ENCODE measurements at regions not wholly inside any gene's neighbourhood (a gene's known extent, or its start where the extent isn't known, plus 50 kb on each side); places are given as distances from the start of the nearest gene placed in this dataset.
"Not testable (repeated sequence)": the region's sequence is repeated elsewhere in the genome, so short reads cannot be mapped to it uniquely, and the experiment has no call there.

DNA sequence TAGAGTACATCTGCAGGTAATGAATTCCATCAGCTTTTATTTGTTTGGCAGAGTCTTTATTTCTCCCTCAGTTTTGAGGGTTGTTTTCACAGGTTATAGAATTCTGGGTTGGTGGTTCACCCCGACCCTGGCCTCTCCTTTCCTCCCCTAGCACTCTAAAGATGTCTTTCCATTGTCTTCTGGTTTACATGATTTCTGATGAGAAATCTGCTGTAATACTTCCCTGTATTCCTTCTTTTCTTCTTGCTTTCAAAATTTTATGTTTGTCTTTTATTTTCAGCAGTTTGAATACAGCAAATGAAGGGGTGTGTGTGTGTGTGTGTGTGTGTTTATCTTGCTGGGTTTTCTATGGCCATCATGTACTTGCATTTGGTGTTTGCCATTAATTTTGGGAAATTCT is 312.0 kb upstream of the RPS23 start:
- H3K4me3 Mint-ChIP-seq = no peak overlapping the region
- DNase-seq = no peak
- peaks cover 7 to 28% (median 27%) of the 10 kb centered on the region in 5 donors for H3K27me3 Mint-ChIP-seq
- H3K4me1 Mint-ChIP-seq = no peaks in the 10 kb centered on the region
- H3K27ac Mint-ChIP-seq = no peak overlapping the region
- intact Hi-C loops (cut with micrococcal nuclease) = no loop called here
- no peak for ATAC-seq
- Histone ChIP-seq H3K36me3 (ENCODE audit: control insufficient read depth in 2 of 3, insufficient read depth in 3 of 3, low read length in 3 of 3) (no peaks in the 10 kb centered on the region), H3K27me3 (ENCODE audit: control insufficient read depth in 2 of 2, insufficient read depth in 2 of 2, low read length in 2 of 2) (no peaks in the 10 kb centered on the region), H3K27ac (ENCODE audit: low read depth, low read length) (no peak overlapping the region), H3K4me1 (ENCODE audit: control insufficient read depth in 2 of 2, insufficient read depth in 2 of 2, low read length in 2 of 2) (no peaks in the 10 kb centered on the region), H3K4me3 (ENCODE audit: low read length) (no peak overlapping the region), H3K9me3 (ENCODE audit: control insufficient read depth in 2 of 3, low read length in 3 of 3) (no peaks in the 10 kb centered on the region)
- POLR2A ChIA-PET = no interaction called here
- H3K36me3 Mint-ChIP-seq = no peaks in the 10 kb centered on the region
- CTCF ChIA-PET = no interaction called here
- peaks cover 0 to 13% (median 9%) of the 10 kb centered on the region in 11 donors for H3K9me3 Mint-ChIP-seq

DNA sequence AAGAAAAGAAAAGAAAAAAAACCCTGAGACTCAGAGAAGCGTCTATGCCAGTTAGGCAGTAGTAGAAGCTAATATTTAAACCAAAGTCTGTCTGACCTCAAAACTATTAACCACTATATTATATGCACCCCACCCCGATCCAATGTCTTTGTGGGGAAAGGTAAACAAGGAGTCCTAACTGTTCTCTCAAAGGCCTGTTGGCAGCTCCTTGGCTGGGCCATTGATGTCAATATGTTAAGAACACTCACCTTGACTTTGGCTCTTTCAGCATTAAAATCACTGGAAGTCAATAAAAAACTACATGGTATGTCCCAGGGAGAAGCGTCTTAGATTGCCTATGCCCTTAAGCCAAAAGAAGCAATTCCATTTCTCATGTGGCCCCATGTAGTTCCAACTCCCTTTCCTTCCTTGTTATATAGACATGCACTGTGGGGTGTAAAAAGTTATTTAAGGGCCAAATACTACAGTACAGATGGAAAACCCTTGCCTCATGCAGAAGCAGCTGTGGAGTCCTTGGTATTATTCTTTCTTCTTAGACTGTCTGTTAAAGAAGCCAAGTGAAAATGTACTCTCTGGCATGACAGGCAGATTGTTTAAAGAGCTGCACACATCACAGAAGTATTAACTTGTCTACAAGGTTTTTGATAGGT is 308.6 kb upstream of the RPS23 start:
- Mint-ChIP-seq H3K9me3 (peaks cover 4 to 33% (median 17%) of the 10 kb centered on the region in 11 donors), H3K27me3 (peaks cover 0 to 28% (median 9%) of the 10 kb centered on the region in 5 donors), H3K4me1 (no peaks in the 10 kb centered on the region), H3K4me3 (no peak overlapping the region), H3K27ac (no peak overlapping the region), H3K36me3 (peaks cover 0 to 5% (median 0%) of the 10 kb centered on the region in 5 donors)
- Histone ChIP-seq H3K27me3 (ENCODE audit: control insufficient read depth in 2 of 2, insufficient read depth in 2 of 2, low read length in 2 of 2) (no peaks in the 10 kb centered on the region), H3K9me3 (ENCODE audit: control insufficient read depth in 2 of 3, low read length in 3 of 3) (no peaks in the 10 kb centered on the region), H3K4me3 (ENCODE audit: low read length) (no peak overlapping the region), H3K36me3 (ENCODE audit: control insufficient read depth in 2 of 3, insufficient read depth in 3 of 3, low read length in 3 of 3) (no peaks in the 10 kb centered on the region), H3K4me1 (ENCODE audit: control insufficient read depth in 2 of 2, insufficient read depth in 2 of 2, low read length in 2 of 2) (no peaks in the 10 kb centered on the region), H3K27ac (ENCODE audit: low read depth, low read length) (no peak overlapping the region)
- ChIA-PET CTCF (no interaction called here), POLR2A (no interaction called here)
- intact Hi-C loops (cut with micrococcal nuclease) = no loop called here
- ATAC-seq (no peak), DNase-seq (no peak)

DNA sequence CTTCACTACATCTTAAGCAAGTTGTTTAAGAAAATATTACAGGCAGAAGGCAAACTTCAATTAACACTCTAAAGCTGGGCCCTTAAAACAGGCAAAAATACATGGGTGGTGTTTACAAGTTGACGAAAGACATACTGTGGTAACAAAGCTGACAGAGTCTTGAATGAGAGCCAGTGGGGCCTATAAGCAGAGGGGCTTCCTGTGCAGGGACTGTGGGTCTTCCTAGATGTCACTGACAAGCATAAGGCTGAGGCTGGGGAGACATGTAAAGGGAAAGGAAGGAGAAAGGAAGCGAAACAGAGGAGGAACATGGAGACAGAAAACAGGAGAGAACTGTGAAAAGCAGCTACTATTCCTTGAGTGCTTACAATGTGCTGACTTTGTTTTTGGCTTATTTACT is 308.0 kb upstream of the RPS23 start:
- Histone ChIP-seq H3K27ac (ENCODE audit: low read depth, low read length) (no peak overlapping the region), H3K4me1 (ENCODE audit: control insufficient read depth in 2 of 2, insufficient read depth in 2 of 2, low read length in 2 of 2) (no peaks in the 10 kb centered on the region), H3K4me3 (ENCODE audit: low read length) (no peak overlapping the region), H3K36me3 (ENCODE audit: control insufficient read depth in 2 of 3, insufficient read depth in 3 of 3, low read length in 3 of 3) (no peaks in the 10 kb centered on the region), H3K9me3 (ENCODE audit: control insufficient read depth in 2 of 3, low read length in 3 of 3) (no peaks in the 10 kb centered on the region), H3K27me3 (ENCODE audit: control insufficient read depth in 2 of 2, insufficient read depth in 2 of 2, low read length in 2 of 2) (no peaks in the 10 kb centered on the region)
- H3K27me3 Mint-ChIP-seq = peaks cover 0 to 24% (median 5%) of the 10 kb centered on the region in 5 donors
- ChIA-PET POLR2A (no interaction called here), CTCF (no interaction called here)
- ATAC-seq (no peak), DNase-seq (no peak)
- H3K9me3 Mint-ChIP-seq = peaks cover 4 to 33% (median 17%) of the 10 kb centered on the region in 11 donors
- H3K4me1 Mint-ChIP-seq = no peaks in the 10 kb centered on the region
- H3K36me3 Mint-ChIP-seq = peaks cover 0 to 5% (median 0%) of the 10 kb centered on the region in 5 donors
- intact Hi-C loops (cut with micrococcal nuclease) = no loop called here
- no peak overlapping the region for H3K4me3 Mint-ChIP-seq
- no peak overlapping the region for H3K27ac Mint-ChIP-seq

DNA sequence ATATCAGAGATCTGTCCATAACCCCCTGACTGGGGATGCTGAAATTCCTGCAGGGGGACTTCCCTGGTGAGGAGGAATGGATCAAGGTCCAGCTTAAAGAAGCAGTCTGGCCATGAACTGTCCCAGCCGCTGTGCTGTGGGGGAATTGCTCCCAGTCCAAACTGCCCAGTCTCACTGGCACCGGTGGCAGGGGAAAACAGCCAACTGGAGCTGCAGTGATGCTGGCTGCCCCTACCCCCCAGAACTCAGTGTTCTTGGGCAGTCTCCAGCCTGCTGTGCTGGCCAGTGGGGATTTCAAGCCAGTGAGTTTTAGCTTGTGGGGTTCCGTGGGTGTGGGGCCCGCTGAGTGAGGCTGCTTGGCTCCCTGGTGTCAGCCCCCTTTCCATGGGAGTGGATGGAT is 306.5 kb upstream of the RPS23 start:
- Histone ChIP-seq H3K4me3 (ENCODE audit: low read length) (no peak overlapping the region), H3K36me3 (ENCODE audit: control insufficient read depth in 2 of 3, insufficient read depth in 3 of 3, low read length in 3 of 3) (no peaks in the 10 kb centered on the region), H3K27me3 (ENCODE audit: control insufficient read depth in 2 of 2, insufficient read depth in 2 of 2, low read length in 2 of 2) (no peaks in the 10 kb centered on the region), H3K4me1 (ENCODE audit: control insufficient read depth in 2 of 2, insufficient read depth in 2 of 2, low read length in 2 of 2) (no peaks in the 10 kb centered on the region), H3K9me3 (ENCODE audit: control insufficient read depth in 2 of 3, low read length in 3 of 3) (no peaks in the 10 kb centered on the region), H3K27ac (ENCODE audit: low read depth, low read length) (no peak overlapping the region)
- no peak for DNase-seq
- H3K36me3 Mint-ChIP-seq = peaks cover 0 to 5% (median 0%) of the 10 kb centered on the region in 5 donors
- intact Hi-C loops (cut with micrococcal nuclease) = no loop called here
- CTCF ChIA-PET = no interaction called here
- peaks cover 5 to 32% (median 16%) of the 10 kb centered on the region in 11 donors for H3K9me3 Mint-ChIP-seq
- no peak overlapping the region for H3K4me3 Mint-ChIP-seq
- ATAC-seq = no peak
- no peak overlapping the region for H3K27ac Mint-ChIP-seq
- peaks cover 0 to 24% (median 0%) of the 10 kb centered on the region in 5 donors for H3K27me3 Mint-ChIP-seq
- POLR2A ChIA-PET = no interaction called here
- no peaks in the 10 kb centered on the region for H3K4me1 Mint-ChIP-seq

DNA sequence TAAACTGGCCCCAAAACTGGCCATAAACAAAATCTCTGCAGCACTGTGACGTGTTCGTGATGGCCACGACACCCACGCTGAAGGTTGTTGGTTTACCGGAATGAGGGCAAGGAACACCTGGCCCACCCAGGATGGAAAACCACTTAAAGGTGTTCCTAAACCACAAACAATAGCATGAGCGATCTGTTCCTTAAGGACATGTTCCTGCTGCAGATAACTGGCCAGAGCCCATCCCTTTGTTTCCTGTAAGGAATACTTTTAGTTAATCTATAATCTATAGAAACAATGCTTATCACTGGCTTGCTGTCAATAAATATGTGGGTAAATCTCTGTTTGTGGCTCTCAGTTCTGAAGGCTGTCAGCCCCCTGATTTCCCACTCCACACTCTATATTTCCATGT is 305.2 kb upstream of the RPS23 start:
- not testable (repeated sequence) for ATAC-seq, H3K27ac Mint-ChIP-seq

DNA sequence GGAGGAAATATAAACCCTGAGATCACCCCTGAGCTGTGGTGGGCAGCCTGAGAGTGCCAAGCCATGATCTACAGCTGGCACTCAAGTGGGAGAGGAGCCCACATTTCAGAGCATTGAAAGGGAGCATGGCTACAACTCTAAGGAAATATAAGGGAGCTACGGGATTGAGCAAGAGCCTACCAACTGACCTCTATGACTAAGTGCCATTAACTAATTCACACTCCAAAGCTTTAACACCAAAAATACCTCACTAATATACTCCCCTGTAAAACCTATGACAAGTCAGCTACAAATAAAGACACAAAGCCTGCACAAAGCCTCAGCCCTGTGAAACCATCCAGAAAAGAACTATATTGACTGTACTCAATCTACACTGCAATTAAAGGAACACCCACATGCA is 286.8 kb upstream of the RPS23 start:
- no peaks in the 10 kb centered on the region for H3K9me3 ChIP-seq (ENCODE audit: control insufficient read depth in 2 of 3, low read length in 3 of 3)

More for the DNA sequence above, 305.2 kb upstream of the RPS23 start:
- H3K4me3 ChIP-seq (ENCODE audit: low read length); CTCF ChIA-PET; H3K9me3 ChIP-seq (ENCODE audit: control insufficient read depth in 2 of 3, low read length in 3 of 3); H3K36me3 Mint-ChIP-seq; H3K4me1 ChIP-seq (ENCODE audit: control insufficient read depth in 2 of 2, insufficient read depth in 2 of 2, low read length in 2 of 2); H3K4me1 Mint-ChIP-seq; H3K36me3 ChIP-seq (ENCODE audit: control insufficient read depth in 2 of 3, insufficient read depth in 3 of 3, low read length in 3 of 3); H3K4me3 Mint-ChIP-seq; intact Hi-C loops (cut with micrococcal nuclease); POLR2A ChIA-PET; H3K27ac ChIP-seq (ENCODE audit: low read depth, low read length); DNase-seq; H3K27me3 ChIP-seq (ENCODE audit: control insufficient read depth in 2 of 2, insufficient read depth in 2 of 2, low read length in 2 of 2): not testable (repeated sequence)
- H3K27me3 Mint-ChIP-seq = peaks cover 0 to 24% (median 0%) of the 10 kb centered on the region in 5 donors
- H3K9me3 Mint-ChIP-seq = peaks cover 5 to 32% (median 15%) of the 10 kb centered on the region in 11 donors

DNA sequence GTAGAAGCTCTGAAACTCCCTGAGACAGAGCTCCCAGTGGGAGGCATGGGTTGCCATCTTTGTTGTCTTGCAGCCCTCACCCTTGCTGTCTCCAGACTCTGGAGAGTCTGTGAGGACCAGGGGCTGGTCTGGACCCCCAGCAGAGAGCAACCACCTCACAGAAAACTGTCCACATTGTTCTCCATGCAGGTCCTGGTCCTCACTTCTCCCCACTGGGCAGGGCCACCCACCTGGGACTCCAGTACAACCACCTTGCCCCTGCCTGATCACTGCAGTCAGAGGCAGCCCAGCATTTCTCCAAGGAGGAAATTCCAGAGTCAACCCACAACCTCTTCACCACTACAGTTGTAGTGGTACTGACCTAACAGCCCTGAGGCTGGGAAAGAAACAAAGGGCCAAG is 285.6 kb upstream of the RPS23 start:
- no peak for DNase-seq

More for the DNA sequence above, 286.8 kb upstream of the RPS23 start:
- Mint-ChIP-seq H3K4me3 (no peak overlapping the region), H3K27ac (no peak overlapping the region), H3K27me3 (peaks cover 4 to 24% (median 23%) of the 10 kb centered on the region in 5 donors), H3K9me3 (peaks cover 0 to 6% (median 0%) of the 10 kb centered on the region in 11 donors), H3K36me3 (no peaks in the 10 kb centered on the region), H3K4me1 (no peaks in the 10 kb centered on the region)
- Histone ChIP-seq H3K27me3 (ENCODE audit: control insufficient read depth in 2 of 2, insufficient read depth in 2 of 2, low read length in 2 of 2) (no peaks in the 10 kb centered on the region), H3K27ac (ENCODE audit: low read depth, low read length) (no peak overlapping the region), H3K4me3 (ENCODE audit: low read length) (no peak overlapping the region), H3K4me1 (ENCODE audit: control insufficient read depth in 2 of 2, insufficient read depth in 2 of 2, low read length in 2 of 2) (no peaks in the 10 kb centered on the region), H3K36me3 (ENCODE audit: control insufficient read depth in 2 of 3, insufficient read depth in 3 of 3, low read length in 3 of 3) (no peaks in the 10 kb centered on the region)
- intact Hi-C loops (cut with micrococcal nuclease) = no loop called here
- DNase-seq (no peak), ATAC-seq (no peak)
- ChIA-PET POLR2A (no interaction called here), CTCF (no interaction called here)

More for the DNA sequence above, 285.6 kb upstream of the RPS23 start:
- no peak for ATAC-seq
- Histone ChIP-seq H3K4me1 (ENCODE audit: control insufficient read depth in 2 of 2, insufficient read depth in 2 of 2, low read length in 2 of 2) (no peaks in the 10 kb centered on the region), H3K36me3 (ENCODE audit: control insufficient read depth in 2 of 3, insufficient read depth in 3 of 3, low read length in 3 of 3) (no peaks in the 10 kb centered on the region), H3K9me3 (ENCODE audit: control insufficient read depth in 2 of 3, low read length in 3 of 3) (no peaks in the 10 kb centered on the region), H3K27me3 (ENCODE audit: control insufficient read depth in 2 of 2, insufficient read depth in 2 of 2, low read length in 2 of 2) (no peaks in the 10 kb centered on the region), H3K4me3 (ENCODE audit: low read length) (no peak overlapping the region), H3K27ac (ENCODE audit: low read depth, low read length) (no peak overlapping the region)
- no peak overlapping the region for H3K27ac Mint-ChIP-seq
- CTCF ChIA-PET = no interaction called here
- no peak overlapping the region for H3K4me3 Mint-ChIP-seq
- H3K9me3 Mint-ChIP-seq = peaks cover 0 to 6% (median 0%) of the 10 kb centered on the region in 11 donors
- H3K27me3 Mint-ChIP-seq = peaks cover 4 to 24% (median 23%) of the 10 kb centered on the region in 5 donors
- H3K4me1 Mint-ChIP-seq = no peaks in the 10 kb centered on the region
- POLR2A ChIA-PET = no interaction called here
- intact Hi-C loops (cut with micrococcal nuclease) = no loop called here
- no peaks in the 10 kb centered on the region for H3K36me3 Mint-ChIP-seq
